IPS-NIHi11 (cell line): ENCODE measurements at regions not wholly inside any gene's neighbourhood (a gene's known extent, or its start where the extent isn't known, plus 50 kb on each side); places are given as distances from the start of the nearest gene placed in this dataset.
A peak's percentile ranks its signal among the peaks of the same experiment; 100 is the strongest.

Experiments
- DNase-seq: peaks from one replicate; pipeline ENCODE4 v3.0.0; 2012; ENCODE audit warnings: mixed read lengths, low spot score

DNA sequence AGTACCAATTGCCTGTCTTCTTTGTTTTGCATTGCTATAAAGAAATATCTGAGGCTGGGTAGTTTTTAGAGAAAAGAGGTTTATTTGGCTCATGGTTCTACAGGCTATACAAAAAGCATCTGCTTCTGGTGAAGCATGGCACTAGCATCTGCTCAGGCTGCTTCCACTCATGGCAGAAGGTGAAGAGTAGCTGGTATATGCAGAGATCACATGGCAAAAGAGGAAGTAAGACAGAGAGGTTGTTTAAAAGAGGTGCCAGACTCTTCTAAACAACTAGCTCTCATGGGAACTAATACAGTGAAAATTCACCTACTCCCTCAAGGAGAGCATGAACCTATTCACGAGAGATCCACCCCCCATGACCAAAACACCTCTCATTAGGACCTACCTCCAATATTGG, 56.7 kb upstream of the GUCA2B start:
- no peak for DNase-seq

DNA sequence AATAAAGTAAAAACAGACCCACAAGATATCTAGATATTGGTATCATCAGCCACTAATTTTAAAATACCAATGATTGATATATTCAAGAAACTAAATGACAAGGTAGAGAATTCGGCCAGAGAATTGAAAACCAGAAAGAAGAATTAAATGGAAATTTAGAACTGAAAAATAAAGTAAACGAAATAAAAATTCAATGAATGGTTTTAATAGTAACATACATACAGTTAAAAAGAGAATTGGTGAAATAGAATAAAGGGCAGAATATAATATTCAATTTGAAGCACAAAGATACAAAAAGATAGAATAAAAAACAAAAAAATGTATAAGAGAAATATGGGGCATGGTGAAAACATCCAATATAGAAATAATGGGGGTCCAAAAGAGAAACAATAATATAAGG, 64.0 kb upstream of the GUCA2B start:
- DNase-seq = no peak

DNA sequence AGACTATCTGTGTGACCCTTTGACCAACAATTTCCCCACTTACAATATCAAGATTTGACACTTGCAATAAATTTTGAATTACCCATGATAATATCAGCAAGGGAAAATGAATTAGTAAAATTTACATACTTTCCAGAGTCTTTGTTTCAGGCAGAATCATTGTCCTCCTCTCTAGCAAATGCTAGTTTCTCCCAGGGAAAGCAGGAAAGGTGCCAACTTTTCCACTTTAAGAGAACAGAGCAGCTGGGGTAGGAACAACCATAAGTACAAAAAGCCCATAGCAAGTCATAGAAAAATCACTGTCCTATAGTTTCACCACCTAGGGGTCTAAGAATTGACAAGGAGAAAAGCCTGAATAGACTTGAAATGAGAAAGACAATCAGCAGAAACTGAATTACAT, 67.1 kb upstream of the GUCA2B start:
- no peak for DNase-seq

DNA sequence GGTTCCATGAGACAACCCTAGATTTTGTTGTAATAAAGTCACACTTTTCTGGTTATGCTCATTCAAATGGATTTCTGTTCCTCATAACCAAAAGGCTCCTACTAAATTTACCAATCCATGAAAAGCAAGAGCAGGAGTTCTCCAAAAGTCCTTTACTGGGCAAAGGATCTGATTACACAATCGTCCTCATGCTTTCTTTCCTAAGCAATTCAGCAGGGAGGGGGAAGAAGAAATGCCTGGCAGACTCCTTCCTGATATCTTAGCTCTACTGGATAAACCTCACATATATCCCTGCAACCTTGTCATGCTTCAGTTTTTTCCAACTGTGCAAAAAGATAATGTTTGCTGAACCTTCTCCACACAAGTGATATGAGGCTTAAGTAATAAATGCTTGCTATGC, 67.6 kb upstream of the GUCA2B start:
- peak; percentile 19 for DNase-seq

DNA sequence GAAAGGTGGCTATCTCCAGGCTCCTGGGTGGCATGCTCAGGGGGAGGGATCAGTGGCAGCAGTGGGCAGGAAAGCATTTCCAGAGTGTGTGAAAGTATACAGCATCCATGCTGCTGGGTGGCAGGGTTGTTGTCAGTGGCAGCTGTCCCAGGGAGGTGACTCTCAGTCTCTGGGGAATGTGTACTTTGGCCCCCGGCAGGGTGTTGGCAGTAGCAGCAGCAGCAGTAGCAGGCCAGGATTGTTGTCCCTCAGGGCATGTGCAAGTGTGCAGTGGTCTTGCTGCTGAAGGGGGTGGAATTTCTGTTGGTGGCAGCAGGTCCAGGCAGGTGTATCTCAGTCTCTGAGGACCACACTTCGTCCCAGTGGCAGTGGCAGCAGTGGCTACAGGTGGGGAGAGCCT, 71.7 kb upstream of the GUCA2B start:
- DNase-seq = no peak

DNA sequence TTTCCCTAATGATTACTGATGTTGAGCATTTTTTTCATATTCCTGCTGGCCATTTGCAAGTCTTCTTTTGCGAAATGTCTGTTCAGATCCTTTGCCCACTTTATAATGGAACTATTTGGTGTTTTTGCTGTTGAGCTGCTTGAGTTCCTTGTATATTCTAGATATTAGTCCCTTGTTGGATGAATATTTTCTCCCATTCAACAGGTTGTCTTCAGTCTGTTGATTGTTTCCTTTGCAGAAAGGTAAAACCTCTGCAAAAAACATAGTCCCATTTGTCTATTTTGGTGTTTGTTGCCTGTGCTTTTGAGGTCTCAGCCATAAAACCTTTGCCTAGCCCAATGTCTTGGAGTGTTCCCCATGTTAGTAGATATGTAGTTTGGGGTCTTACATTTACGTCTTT, 78.0 kb upstream of the GUCA2B start:
- DNase-seq = no peak

DNA sequence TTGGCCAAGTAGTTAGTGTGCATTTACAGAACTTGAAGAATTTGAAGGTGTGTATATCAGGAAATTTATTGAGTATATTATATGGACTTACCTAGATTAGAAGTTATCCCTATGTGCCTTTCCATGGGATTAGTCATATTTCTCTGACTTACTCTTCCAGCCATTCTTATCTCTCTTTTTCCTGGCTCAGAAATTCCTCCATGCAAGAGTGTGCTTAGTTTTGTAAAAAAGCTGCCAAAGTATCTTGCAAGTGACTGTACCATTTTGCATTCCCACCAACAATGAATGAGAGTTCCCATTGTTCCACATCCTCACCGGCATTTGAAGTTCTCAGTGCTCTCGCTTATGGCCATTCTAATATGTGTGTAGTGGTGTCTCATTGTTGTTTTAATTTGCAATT, 82.2 kb upstream of the GUCA2B start:
- no peak for DNase-seq

DNA sequence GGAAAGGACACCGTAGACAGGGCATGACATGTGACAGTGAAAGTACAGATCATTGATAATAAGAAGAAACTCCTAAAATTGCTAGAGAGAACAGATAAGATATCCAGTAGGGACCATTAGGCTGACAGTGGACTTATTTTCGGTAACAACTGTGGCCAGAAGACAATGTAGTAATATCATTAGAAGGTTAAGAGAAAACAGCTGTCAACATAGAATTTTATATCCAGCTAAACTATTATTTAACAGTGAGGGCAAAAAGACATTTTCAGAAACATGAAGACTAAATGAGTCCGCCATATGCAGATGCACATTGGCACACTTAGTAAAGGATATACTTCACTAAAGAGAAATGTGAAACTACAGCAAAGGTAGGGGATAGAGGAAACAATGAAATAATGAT, 95.4 kb upstream of the GUCA2B start:
- no peak for DNase-seq

DNA sequence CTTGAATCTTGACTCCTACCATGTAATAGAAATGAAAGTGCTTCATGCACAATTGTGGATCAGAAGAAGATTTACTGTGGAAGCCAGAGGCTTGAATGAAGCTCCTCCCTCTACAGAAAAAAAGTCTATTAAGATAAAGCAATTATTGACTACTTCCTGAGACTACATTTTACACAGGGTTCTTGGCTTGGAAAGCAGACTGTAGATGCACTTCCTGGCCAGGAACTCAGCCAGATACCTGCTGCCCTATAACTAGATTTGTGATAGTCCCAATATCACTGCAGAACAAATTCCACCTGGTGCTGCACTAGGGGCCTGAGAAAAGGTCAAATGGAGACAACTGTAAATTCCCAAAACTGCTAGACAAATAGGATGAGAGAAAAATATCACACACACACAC, 96.8 kb upstream of the GUCA2B start:
- no peak for DNase-seq

DNA sequence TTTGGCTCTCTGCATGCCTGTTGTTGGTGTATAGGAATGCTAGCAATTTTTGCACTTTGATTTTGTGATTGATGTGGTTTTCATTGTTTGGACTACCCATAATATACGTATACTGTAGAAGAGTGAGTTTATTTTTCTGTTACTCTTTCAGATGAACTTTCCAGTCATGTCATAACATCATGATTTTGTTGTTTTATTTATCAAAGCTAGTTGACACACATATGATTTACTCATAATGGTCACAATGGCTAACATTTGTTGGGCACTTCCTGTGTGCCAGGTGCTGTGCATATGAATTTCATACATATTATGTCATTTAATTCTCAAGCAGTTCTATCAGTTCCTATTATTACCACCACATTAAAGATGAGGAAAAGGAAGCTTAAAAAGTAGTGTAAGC, 98.1 kb upstream of the GUCA2B start:
- DNase-seq = no peak

DNA sequence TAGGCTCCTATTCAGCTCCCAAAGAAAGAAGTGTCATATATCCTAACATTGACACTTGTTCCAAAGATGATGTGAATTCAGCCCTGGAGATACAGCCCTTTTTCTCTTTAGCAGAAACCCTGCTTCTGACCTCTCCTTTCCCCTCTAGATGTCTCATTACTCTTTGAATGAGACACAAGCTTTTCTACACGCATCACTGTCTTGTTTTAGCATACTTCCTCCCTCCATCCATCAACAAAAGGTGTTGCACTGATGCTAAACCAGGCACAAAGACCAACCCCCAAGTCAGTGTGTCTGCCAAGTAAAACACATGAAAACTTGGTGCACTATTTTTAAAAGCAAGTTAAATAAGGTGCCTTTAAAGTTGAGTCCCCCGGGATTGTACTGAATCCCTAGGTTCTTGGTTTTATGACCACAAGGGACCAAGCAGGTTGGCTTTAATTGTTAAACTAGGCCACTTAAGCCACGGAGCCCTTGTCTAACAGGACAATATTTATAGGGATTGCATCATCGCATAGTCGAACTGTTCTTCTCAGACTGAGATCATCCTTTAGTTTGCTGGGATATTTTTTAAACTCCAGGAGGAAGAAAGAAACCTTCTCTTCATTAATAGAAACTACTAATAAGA, 101.0 kb upstream of the GUCA2B start:
- DNase-seq = no peak

DNA sequence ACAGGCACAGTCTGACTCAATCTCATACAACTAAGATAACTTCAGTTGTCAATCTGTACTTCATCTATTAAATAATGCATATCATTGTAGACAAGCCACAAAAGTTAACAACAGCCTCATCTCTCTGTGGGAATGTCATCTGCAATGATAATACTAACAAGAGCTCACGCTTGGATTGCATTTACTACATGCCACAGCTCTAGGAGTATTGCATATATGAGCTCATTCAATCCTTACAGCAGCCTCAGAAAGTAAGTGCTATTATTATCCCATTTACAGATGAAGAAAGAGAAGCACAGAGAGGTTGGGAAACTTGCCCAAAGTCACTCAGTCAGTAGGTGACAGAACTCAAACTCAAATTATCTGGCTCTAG, 105.7 kb upstream of the GUCA2B start:
- no peak for DNase-seq

DNA sequence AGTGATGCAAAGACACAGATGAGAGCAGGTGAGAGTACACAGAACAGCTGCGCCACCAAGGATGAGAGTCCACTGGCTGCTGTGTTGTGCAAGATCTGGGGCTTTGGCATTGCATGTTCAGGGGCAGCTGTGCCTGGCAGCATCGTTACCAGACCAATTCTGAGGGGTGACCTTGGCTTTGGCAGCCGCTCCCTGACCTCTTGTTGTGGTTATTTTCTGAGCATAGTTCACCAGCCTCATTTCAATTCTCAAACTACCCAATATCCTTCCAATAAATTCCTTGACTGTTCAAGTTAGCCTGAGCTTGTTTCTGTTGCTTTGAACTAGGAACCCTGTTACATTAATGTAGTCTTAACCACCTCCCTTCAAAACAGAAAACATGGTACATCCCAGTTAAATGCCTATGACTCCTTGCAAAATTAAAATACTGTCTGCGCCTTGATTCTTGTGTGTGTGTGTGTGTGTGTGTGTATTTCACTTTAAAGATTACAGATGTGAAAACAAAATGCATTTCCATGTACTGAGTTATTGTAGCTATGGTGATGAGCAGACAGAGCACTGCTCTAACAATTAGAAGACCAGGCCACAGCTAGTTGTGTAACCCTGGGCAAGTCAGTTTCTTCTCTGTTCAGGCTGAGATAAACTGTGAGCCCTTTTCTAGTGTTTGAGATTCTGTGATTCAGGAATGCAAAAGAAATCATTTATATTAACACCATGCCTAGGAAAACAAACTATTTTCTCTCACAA, 106.3 kb upstream of the GUCA2B start:
- DNase-seq = no peak

DNA sequence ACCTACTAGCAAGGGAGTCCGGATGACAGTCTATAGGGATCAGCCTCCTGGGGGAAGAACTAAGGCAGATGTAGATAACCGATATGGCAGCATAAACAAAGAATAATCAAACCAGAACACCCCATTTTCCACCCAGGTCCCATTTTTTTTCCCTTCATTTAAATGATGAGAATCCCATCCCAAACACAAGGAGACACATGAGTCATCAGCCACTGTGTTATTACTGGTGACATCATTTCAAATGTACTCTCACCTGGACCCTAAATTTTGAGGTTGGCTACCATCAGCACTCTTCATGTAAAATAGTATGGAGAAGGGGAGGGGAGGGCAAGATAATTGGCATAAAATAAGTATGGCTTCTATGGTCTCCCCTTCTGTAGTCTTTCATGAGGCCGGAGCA, 108.9 kb upstream of the GUCA2B start:
- no peak for DNase-seq

DNA sequence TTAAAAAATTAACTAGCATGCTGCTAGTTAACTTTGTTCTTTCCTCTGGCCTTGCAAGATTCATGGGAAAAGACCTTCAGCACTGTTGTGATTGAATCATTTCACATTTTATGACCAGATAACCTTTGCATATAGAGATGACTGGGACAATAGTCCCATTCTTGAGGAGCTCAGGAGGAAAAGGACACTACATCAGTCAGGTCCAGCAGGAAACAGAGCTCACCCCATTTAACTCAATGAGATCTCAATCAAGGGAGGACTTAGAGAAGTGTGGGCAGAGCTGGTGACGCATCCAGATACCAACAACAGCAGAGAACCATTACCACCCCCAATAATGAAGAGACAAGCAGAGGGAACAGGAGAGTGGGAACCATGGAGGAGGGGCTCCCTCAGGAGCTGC, 109.4 kb upstream of the GUCA2B start:
- no peak for DNase-seq

DNA sequence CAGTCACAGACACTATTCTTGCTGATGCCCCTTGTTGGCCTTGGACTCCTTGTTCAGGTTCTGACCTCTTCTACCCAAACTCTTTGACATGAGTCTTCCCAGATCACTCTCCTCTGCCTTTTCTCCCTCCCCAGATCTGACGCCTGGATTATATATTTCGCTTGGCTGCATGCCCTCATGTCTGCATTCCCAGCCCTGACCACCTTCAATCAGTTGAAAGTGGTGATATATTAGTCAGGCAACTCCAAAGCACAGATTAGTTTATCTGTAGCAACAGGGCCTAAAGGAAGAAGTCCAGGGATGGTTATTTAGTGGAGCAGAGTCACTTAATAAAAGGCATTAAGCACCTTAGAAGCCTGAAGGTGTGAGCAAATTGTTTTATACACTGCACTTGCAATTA, 110.0 kb upstream of the GUCA2B start:
- no peak for DNase-seq

DNA sequence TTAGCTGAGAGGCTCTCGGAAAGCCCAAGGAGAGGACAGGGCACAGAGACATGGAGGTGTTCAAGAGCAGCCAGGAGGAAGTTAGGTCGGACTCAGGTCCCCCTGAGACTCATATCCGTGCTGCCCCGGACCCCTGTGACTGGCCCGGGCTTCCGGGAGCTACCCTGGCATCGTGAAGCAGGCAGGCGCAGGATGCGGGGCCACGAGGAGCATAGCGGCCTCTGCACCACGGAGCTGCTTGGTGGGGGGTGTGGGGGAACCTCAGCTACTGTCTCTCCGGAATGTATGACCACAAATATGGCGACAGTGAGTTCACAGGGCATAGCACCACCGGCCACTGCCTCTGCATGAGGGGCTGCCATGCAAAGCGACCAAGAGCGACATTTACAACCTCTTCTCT, 112.2 kb upstream of the GUCA2B start:
- no peak for DNase-seq

DNA sequence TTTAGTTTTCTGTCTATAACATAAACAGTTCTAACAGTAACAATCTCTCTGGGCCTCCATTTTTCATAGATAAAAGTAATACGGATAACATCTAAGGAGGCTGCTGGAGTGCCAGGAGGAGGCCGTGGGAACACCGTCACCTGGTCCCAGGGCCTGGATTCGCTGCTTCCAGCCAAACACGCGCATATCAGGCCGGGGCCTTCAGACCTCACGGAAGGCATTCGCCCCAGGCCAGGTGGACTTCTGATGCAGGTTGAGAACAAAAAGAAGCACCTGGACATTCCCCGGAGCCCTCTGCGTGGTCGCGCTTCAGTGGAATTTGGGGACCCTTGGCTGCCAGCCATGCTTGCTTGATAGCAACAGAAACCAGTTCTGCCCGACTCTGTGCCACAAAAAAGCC, 113.1 kb upstream of the GUCA2B start:
- no peak for DNase-seq

DNA sequence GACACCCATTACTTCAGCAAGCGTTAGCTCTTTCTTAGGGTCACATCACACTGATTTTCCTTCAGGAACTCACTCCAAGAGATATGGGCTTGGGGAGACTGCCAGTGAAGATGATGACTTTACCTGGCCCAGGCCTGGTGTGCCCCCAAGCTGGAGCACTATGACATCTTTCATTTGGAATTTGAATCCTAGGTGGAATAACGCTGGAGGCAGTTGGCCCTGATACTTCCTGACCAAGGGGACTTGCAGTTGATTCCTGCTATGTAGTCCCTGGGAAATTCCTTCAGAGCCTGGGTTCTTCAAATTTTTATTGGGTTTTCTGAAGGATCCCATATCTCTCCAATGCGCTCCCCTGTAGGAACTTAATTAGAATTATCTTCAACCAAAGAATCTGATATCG, 114.9 kb upstream of the GUCA2B start:
- no peak for DNase-seq

DNA sequence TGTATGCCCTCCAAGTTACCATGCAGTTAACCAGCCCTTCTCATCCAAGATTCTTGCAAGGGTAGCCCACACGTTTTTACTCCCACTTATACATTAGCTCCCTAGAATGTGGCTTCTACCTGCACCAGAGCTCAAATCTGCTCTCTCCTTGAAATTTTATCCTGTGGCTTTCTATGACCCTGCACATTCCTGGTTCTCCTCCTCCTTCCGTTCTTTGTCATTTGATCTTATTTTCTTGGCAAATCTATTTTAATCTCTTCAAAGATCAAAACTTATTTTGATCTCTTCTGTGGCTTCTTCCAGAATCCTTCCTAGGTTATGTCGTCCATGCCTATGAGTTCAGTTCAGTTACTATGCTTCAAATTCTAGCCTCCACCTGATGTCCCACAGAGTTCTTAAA, 115.6 kb upstream of the GUCA2B start:
- no peak for DNase-seq

DNA sequence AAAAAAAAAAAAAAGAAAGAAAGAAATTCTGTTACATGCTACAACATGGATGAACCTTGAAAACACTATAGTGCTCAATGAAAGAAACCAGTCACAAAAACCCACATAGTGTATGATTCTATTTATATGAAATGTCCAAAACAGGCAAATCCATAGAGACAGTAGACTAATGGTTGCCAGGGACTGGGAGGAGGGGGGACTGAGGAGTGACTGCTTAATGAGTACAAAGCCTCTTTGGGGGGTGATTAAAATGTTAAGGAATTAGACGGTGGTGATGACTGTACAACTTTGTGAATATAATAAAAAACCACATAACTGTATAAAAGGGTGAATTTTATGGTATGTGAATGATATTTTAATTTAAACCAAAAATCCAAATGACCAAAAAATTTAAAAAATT, 116.0 kb upstream of the GUCA2B start:
- no peak for DNase-seq

DNA sequence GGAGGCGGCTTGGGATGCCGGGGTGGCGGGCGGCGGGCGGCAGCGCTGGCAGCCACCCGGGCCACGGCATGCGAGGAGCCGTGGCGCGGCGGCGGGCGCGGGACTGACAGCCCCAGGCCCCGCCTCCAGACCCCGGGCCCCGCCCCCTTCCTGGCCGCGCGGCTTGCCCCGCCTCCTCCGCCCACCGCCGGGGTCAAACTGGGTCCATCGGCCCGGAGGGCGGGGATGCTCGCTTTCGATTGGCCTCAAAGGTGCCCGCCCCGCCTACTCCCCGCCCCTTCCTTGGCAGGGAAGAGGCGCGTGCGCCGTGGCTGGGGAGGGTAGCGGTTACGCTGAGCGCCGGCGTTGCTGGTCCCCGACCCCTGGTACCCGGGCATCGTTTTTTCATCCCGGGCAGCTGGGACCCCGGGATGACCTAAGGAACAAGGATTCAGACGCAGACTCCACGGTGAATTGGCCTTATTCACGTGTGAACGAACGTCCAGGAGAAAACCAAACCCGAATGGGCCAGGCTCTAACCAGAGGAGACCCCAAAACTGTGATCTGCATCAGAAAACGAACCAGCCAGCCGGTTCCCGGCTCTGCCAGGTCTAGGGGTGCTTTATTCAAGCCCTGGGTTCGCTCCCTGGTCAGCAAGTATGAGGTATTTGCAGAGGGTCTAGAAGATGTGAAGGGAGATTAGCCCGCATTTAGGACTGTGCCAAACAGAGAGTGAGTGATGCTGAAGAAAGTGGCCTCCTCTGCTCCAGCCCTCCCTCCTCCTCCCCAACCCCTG, 117.2 kb upstream of the GUCA2B start:
- peak; percentile 98 for DNase-seq

DNA sequence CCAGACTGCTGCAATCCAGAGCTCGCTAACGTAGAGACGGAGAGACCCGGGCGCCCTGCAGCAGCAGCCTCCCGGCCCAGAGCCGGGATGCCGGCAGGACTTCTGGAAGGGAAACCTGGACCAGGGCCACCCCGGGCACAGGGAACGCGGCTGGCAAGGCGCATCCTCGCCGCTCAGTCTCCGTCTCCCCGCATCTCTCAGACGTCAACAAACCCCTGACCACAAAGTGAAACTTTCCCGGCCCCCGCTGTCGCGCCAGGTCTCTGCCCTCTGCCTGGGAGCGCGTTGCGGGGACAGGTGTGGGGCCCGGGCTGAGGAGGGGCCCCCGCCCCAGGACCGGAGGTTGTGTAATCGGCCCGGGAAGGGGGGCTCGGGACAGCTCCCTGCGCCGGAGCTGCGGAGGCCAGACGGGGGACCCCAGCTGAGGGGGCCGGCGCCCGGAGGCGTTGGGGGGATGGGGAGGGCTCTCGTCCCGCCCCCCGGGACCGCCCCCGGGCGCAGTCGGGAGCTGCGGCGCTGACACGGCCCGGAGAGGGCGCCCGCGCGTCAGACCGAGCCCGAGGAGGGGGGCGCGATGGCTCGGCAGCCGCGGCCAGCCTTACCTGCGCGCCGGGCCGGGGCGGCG, 116.6 kb upstream of the HIVEP3 start:
- peak; percentile 90 for DNase-seq
